ENCODE measurements at regions not wholly inside any gene's neighbourhood (a gene's known extent, or its start where the extent isn't known, plus 50 kb on each side); places are given as distances from the start of the nearest gene placed in this dataset.

GRCh38 chr12:63036216-63036973, 101.4 kb upstream of the PPM1H start:
- TF ChIP-seq, protein P1, sequence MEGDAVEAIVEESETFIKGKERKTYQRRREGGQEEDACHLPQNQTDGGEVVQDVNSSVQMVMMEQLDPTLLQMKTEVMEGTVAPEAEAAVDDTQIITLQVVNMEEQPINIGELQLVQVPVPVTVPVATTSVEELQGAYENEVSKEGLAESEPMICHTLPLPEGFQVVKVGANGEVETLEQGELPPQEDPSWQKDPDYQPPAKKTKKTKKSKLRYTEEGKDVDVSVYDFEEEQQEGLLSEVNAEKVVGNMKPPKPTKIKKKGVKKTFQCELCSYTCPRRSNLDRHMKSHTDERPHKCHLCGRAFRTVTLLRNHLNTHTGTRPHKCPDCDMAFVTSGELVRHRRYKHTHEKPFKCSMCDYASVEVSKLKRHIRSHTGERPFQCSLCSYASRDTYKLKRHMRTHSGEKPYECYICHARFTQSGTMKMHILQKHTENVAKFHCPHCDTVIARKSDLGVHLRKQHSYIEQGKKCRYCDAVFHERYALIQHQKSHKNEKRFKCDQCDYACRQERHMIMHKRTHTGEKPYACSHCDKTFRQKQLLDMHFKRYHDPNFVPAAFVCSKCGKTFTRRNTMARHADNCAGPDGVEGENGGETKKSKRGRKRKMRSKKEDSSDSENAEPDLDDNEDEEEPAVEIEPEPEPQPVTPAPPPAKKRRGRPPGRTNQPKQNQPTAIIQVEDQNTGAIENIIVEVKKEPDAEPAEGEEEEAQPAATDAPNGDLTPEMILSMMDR (IDR thresholded peaks at IDR 0.05; ENCODE audit: extremely low read depth in 1 of 2, insufficient read depth in 1 of 2, low read depth in 1 of 2, low read length in 2 of 2), result no peak
- TF ChIP-seq POLR2AphosphoS5 (IDR thresholded peaks at IDR 0.05; ENCODE audit: insufficient read depth, low read depth, low read length) (no peak), EZH2 (IDR thresholded peaks at IDR 0.05; ENCODE audit: borderline replicate concordance, low read depth, low read length, severe bottlenecking) (no peak), MYC (IDR thresholded peaks at IDR 0.05; ENCODE audit: low read depth, low read length) (no peak), POLR2A (IDR thresholded peaks at IDR 0.05; ENCODE audit: low read depth, low read length) (no peak)
- TF ChIP-seq, protein P2, sequence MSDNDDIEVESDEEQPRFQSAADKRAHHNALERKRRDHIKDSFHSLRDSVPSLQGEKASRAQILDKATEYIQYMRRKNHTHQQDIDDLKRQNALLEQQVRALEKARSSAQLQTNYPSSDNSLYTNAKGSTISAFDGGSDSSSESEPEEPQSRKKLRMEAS (IDR thresholded peaks at IDR 0.05; ENCODE audit: insufficient read depth, insufficient read length), result no peak

Data from endothelial cell of umbilical vein (primary cell).